ENCODE measurements at regions not wholly inside any gene's neighbourhood (a gene's known extent, or its start where the extent isn't known, plus 50 kb on each side); places are given as distances from the start of the nearest gene placed in this dataset.

DNA sequence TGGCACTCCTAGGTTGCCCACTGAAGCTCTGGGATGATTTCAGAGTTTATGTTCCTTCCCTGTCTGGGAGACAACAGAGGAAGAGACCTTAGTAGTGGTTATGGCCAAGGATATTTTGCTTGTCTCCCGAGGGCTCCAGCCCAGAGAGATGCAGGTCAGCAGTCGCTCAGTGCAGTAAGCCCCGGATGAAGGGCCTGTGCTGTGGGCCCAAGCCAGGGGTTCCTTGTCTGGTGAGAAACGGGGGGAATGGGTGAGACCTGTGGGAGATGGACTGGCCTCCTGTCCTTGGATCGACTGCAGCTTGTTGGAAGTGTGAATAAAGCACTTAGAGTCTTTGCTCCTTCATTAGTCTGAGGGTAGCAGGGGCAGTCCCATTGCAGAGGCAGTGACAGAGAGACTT is 260.7 kb upstream of the RIOK2 start:
- H3K9me3 ChIP-seq (ENCODE audit: control insufficient read depth, insufficient read depth, low read length), result peaks cover 7% of the 10 kb centered on the region
- H3K36me3 ChIP-seq (ENCODE audit: control insufficient read depth, insufficient read depth, low read length), result no peaks in the 10 kb centered on the region
- Mint-ChIP-seq H3K9me3 (peaks cover 6 to 17% of the 10 kb centered on the region in 2 donors), H3K27me3 (ENCODE audit: low read depth in 2 of 2) (no peaks in the 10 kb centered on the region), H3K27ac (no peak overlapping the region), H3K36me3 (no peaks in the 10 kb centered on the region), H3K4me3 (no peak overlapping the region), H3K4me1 (no peaks in the 10 kb centered on the region)
- DNase-seq (no peak), ATAC-seq (no peak)
- no peak overlapping the region for H3K4me3 ChIP-seq (ENCODE audit: low read length)
- no peaks in the 10 kb centered on the region for H3K27me3 ChIP-seq (ENCODE audit: control insufficient read depth, insufficient read depth, low read length)
- no peaks in the 10 kb centered on the region for H3K4me1 ChIP-seq (ENCODE audit: control insufficient read depth, insufficient read depth, low read length)
- WGBS (ENCODE audit: insufficient coverage), result 85% methylated on average over 5 of the region's 5 CpGs
- H3K27ac ChIP-seq (ENCODE audit: low read length), result no peak overlapping the region
- intact Hi-C loops (cut with micrococcal nuclease), result no loop called here
- no peak for TF ChIP-seq CTCF (IDR thresholded peaks at IDR 0.05)

DNA sequence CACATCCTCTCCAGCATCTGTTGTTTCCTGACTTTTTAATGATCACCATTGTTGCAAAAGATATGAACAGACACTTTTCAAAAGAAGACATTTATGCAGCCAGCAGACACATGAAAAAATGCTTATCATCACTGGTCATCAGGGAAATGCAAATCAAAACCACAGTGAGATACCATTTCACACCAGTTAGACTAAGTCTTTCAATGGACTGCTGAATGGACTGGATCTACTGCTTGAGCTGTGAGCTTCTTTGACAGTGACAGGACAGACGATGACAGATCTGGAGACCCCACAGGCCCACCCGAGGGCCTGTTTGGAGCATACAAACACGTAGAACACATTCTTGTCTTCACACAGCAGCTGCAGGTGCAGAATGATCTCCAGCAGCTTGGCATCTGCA is 266.1 kb upstream of the RIOK2 start:
- DNase-seq (no peak), ATAC-seq (no peak)
- no peaks in the 10 kb centered on the region for H3K27me3 ChIP-seq (ENCODE audit: control insufficient read depth, insufficient read depth, low read length)
- no peaks in the 10 kb centered on the region for H3K4me1 ChIP-seq (ENCODE audit: control insufficient read depth, insufficient read depth, low read length)
- Mint-ChIP-seq H3K27ac (no peak overlapping the region), H3K9me3 (peaks cover 0 to 6% of the 10 kb centered on the region in 2 donors), H3K4me3 (no peak overlapping the region), H3K4me1 (no peaks in the 10 kb centered on the region), H3K27me3 (ENCODE audit: low read depth in 2 of 2) (no peaks in the 10 kb centered on the region), H3K36me3 (no peaks in the 10 kb centered on the region)
- H3K36me3 ChIP-seq (ENCODE audit: control insufficient read depth, insufficient read depth, low read length), result no peaks in the 10 kb centered on the region
- H3K27ac ChIP-seq (ENCODE audit: low read length), result no peak overlapping the region
- peaks cover 8% of the 10 kb centered on the region for H3K9me3 ChIP-seq (ENCODE audit: control insufficient read depth, insufficient read depth, low read length)
- WGBS (ENCODE audit: insufficient coverage), result 68% methylated on average over 3 of the region's 3 CpGs
- no peak for TF ChIP-seq CTCF (IDR thresholded peaks at IDR 0.05)
- intact Hi-C loops (cut with micrococcal nuclease), result no loop called here
- H3K4me3 ChIP-seq (ENCODE audit: low read length), result no peak overlapping the region

- no peak for ATAC-seq
- H3K36me3 Mint-ChIP-seq, result no peaks in the 10 kb centered on the region
- DNase-seq, result no peak
Measured at GRCh38 chr5:97452646-97453045, 269.6 kb upstream of the RIOK2 start.

More at GRCh38 chr5:97452646-97453045, 269.6 kb upstream of the RIOK2 start:
- TF ChIP-seq CTCF (IDR thresholded peaks at IDR 0.05), result no peak
- H3K27me3 Mint-ChIP-seq (ENCODE audit: low read depth in 2 of 2), result no peaks in the 10 kb centered on the region
- no peak overlapping the region for H3K27ac Mint-ChIP-seq
- no peaks in the 10 kb centered on the region for H3K4me1 Mint-ChIP-seq
- intact Hi-C loops (cut with micrococcal nuclease), result no loop called here
- Histone ChIP-seq H3K27ac (ENCODE audit: low read length) (no peak overlapping the region), H3K27me3 (ENCODE audit: control insufficient read depth, insufficient read depth, low read length) (no peaks in the 10 kb centered on the region), H3K4me1 (ENCODE audit: control insufficient read depth, insufficient read depth, low read length) (no peaks in the 10 kb centered on the region), H3K4me3 (ENCODE audit: low read length) (no peak overlapping the region), H3K36me3 (ENCODE audit: control insufficient read depth, insufficient read depth, low read length) (no peaks in the 10 kb centered on the region), H3K9me3 (ENCODE audit: control insufficient read depth, insufficient read depth, low read length) (peaks cover 4% of the 10 kb centered on the region)
- H3K9me3 Mint-ChIP-seq, result no peaks in the 10 kb centered on the region
- no peak overlapping the region for H3K4me3 Mint-ChIP-seq
